ENCODE measurements at regions not wholly inside any gene's neighbourhood (a gene's known extent, or its start where the extent isn't known, plus 50 kb on each side); places are given as distances from the start of the nearest gene placed in this dataset.

GRCh38 chr13:27014406-27015359, 156.9 kb downstream of the USP12 start:
- no peaks in the 10 kb centered on the region for H3K9me3 Mint-ChIP-seq
- no peaks in the 10 kb centered on the region for H3K27me3 Mint-ChIP-seq
- H3K4me3 Mint-ChIP-seq: no peak overlapping the region
- no peak for DNase-seq
- no peak overlapping the region for H3K27ac Mint-ChIP-seq
- no peaks in the 10 kb centered on the region for H3K4me1 Mint-ChIP-seq
- no peaks in the 10 kb centered on the region for H3K36me3 Mint-ChIP-seq

- H3K27ac Mint-ChIP-seq: no peak overlapping the region
- no peak overlapping the region for H3K4me3 Mint-ChIP-seq
- peaks cover 2% of the 10 kb centered on the region for H3K27me3 Mint-ChIP-seq
- DNase-seq: no peak
- no peaks in the 10 kb centered on the region for H3K4me1 Mint-ChIP-seq
- no peaks in the 10 kb centered on the region for H3K9me3 Mint-ChIP-seq
- H3K36me3 Mint-ChIP-seq: no peaks in the 10 kb centered on the region
Observed at GRCh38 chr13:27012482-27013197, 159.0 kb downstream of the USP12 start.

GRCh38 chr13:27011661-27012060, 159.9 kb downstream of the USP12 start:
- H3K4me1 Mint-ChIP-seq: no peaks in the 10 kb centered on the region
- peaks cover 12% of the 10 kb centered on the region for H3K27me3 Mint-ChIP-seq
- DNase-seq: no peak
- H3K36me3 Mint-ChIP-seq: no peaks in the 10 kb centered on the region
- no peak overlapping the region for H3K27ac Mint-ChIP-seq
- H3K9me3 Mint-ChIP-seq: no peaks in the 10 kb centered on the region
- H3K4me3 Mint-ChIP-seq: no peak overlapping the region

- Mint-ChIP-seq H3K36me3 (no peaks in the 10 kb centered on the region), H3K27me3 (peaks cover 34% of the 10 kb centered on the region), H3K27ac (no peak overlapping the region), H3K4me1 (peaks cover 3% of the 10 kb centered on the region), H3K9me3 (no peaks in the 10 kb centered on the region), H3K4me3 (no peak overlapping the region)
- DNase-seq: no peak
Observed at GRCh38 chr13:27008733-27009132, 162.9 kb downstream of the USP12 start.

- Mint-ChIP-seq H3K36me3 (no peaks in the 10 kb centered on the region), H3K27me3 (peaks cover 37% of the 10 kb centered on the region), H3K4me3 (no peak overlapping the region), H3K9me3 (no peaks in the 10 kb centered on the region), H3K27ac (no peak overlapping the region), H3K4me1 (peaks cover 3% of the 10 kb centered on the region)
- DNase-seq: no peak
Observed at GRCh38 chr13:27007166-27007565, 164.4 kb downstream of the USP12 start.

- no peak overlapping the region for H3K27ac Mint-ChIP-seq
- DNase-seq: no peak
- no peaks in the 10 kb centered on the region for H3K9me3 Mint-ChIP-seq
- H3K4me1 Mint-ChIP-seq: peaks cover 3% of the 10 kb centered on the region
- H3K4me3 Mint-ChIP-seq: no peak overlapping the region
- H3K36me3 Mint-ChIP-seq: no peaks in the 10 kb centered on the region
- peaks cover 37% of the 10 kb centered on the region for H3K27me3 Mint-ChIP-seq
Observed at GRCh38 chr13:27006519-27007161, 165.0 kb downstream of the USP12 start.

GRCh38 chr13:27005976-27006518, 165.6 kb downstream of the USP12 start:
- DNase-seq: no peak
- Mint-ChIP-seq H3K36me3 (no peaks in the 10 kb centered on the region), H3K9me3 (no peaks in the 10 kb centered on the region), H3K4me3 (no peak overlapping the region), H3K27me3 (peaks cover 37% of the 10 kb centered on the region), H3K4me1 (peaks cover 3% of the 10 kb centered on the region), H3K27ac (no peak overlapping the region)

GRCh38 chr13:27005556-27005955, 166.1 kb downstream of the USP12 start:
- no peak for DNase-seq
- Mint-ChIP-seq H3K4me1 (peaks cover 3% of the 10 kb centered on the region), H3K4me3 (no peak overlapping the region), H3K27me3 (peaks cover 37% of the 10 kb centered on the region), H3K36me3 (no peaks in the 10 kb centered on the region), H3K9me3 (no peaks in the 10 kb centered on the region), H3K27ac (no peak overlapping the region)

GRCh38 chr13:27004866-27005265, 166.7 kb downstream of the USP12 start:
- no peak for DNase-seq
- peaks cover 37% of the 10 kb centered on the region for H3K27me3 Mint-ChIP-seq
- H3K27ac Mint-ChIP-seq: no peak overlapping the region
- no peaks in the 10 kb centered on the region for H3K36me3 Mint-ChIP-seq
- H3K4me3 Mint-ChIP-seq: no peak overlapping the region
- peaks cover 3% of the 10 kb centered on the region for H3K4me1 Mint-ChIP-seq
- no peaks in the 10 kb centered on the region for H3K9me3 Mint-ChIP-seq

GRCh38 chr13:27004326-27004725, 167.3 kb downstream of the USP12 start:
- DNase-seq: no peak
- H3K27ac Mint-ChIP-seq: no peak overlapping the region
- no peaks in the 10 kb centered on the region for H3K9me3 Mint-ChIP-seq
- no peaks in the 10 kb centered on the region for H3K36me3 Mint-ChIP-seq
- H3K27me3 Mint-ChIP-seq: peaks cover 37% of the 10 kb centered on the region
- H3K4me1 Mint-ChIP-seq: peaks cover 3% of the 10 kb centered on the region
- no peak overlapping the region for H3K4me3 Mint-ChIP-seq

GRCh38 chr13:27001705-27002104, 169.9 kb downstream of the USP12 start:
- H3K27ac Mint-ChIP-seq: no peak overlapping the region
- H3K4me3 Mint-ChIP-seq: no peak overlapping the region
- no peak for DNase-seq

GRCh38 chr13:27000686-27001085, 170.9 kb downstream of the USP12 start:
- peaks cover 6% of the 10 kb centered on the region for H3K4me1 Mint-ChIP-seq
- H3K4me3 Mint-ChIP-seq: no peak overlapping the region
- no peak overlapping the region for H3K27ac Mint-ChIP-seq
- DNase-seq: no peak
- H3K36me3 Mint-ChIP-seq: no peaks in the 10 kb centered on the region
- H3K9me3 Mint-ChIP-seq: no peaks in the 10 kb centered on the region
- H3K27me3 Mint-ChIP-seq: peaks cover 33% of the 10 kb centered on the region

More at GRCh38 chr13:27001705-27002104, 169.9 kb downstream of the USP12 start:
- Mint-ChIP-seq H3K9me3 (no peaks in the 10 kb centered on the region), H3K36me3 (no peaks in the 10 kb centered on the region), H3K27me3 (peaks cover 31% of the 10 kb centered on the region), H3K4me1 (peaks cover 6% of the 10 kb centered on the region)

- peaks cover 23% of the 10 kb centered on the region for H3K27me3 Mint-ChIP-seq
- H3K4me1 Mint-ChIP-seq: peaks cover 4% of the 10 kb centered on the region
- no peak for DNase-seq
- no peak overlapping the region for H3K27ac Mint-ChIP-seq
- H3K9me3 Mint-ChIP-seq: no peaks in the 10 kb centered on the region
- no peak overlapping the region for H3K4me3 Mint-ChIP-seq
- H3K36me3 Mint-ChIP-seq: no peaks in the 10 kb centered on the region
Observed at GRCh38 chr13:26999499-26999898, 172.1 kb downstream of the USP12 start.

- peaks cover 4% of the 10 kb centered on the region for H3K4me1 Mint-ChIP-seq
- no peaks in the 10 kb centered on the region for H3K36me3 Mint-ChIP-seq
- no peak overlapping the region for H3K27ac Mint-ChIP-seq
- H3K9me3 Mint-ChIP-seq: no peaks in the 10 kb centered on the region
- peaks cover 18% of the 10 kb centered on the region for H3K27me3 Mint-ChIP-seq
- H3K4me3 Mint-ChIP-seq: no peak overlapping the region
- no peak for DNase-seq
Observed at GRCh38 chr13:26998292-26998691, 173.3 kb downstream of the USP12 start.
